HepG2 (cell line): ENCODE measurements at regions not wholly inside any gene's neighbourhood (a gene's known extent, or its start where the extent isn't known, plus 50 kb on each side); places are given as distances from the start of the nearest gene placed in this dataset.

Source experiments
- ATAC-seq: fragments of 200-7000 bp; cut with Tn5 transposase; 3 replicates; pipeline ENCODE4 v1.9.1; 2020; ENCODE audit warnings: mild to moderate bottlenecking, moderate library complexity
- BruUV-seq: library from RNA; stranded (reverse); fragments of 400-500 nt; replicated peaks from 2 replicates; lab custom pipeline; 2021; lab: Mats Ljungman, UMichigan
- CTCF ChIA-PET: fragments of 300-600 bp; formaldehyde crosslinking; extraction: SDS; loops from one replicate; lab custom pipeline; 2021; ENCODE audit warnings: low total read pairs, inconsistent platforms, low intra/inter-chr PET ratio; lab: Yijun Ruan, JAX
- POLR2A ChIA-PET: fragments of 350-600 bp; sonication (Branson Sonifier 250); formaldehyde crosslinking; loops from one replicate; lab custom pipeline; 2020; ENCODE audit warnings: antibody characterized with exemption, inconsistent platforms; lab: Yijun Ruan, JAX
- DNase-seq: peaks from one replicate; pipeline ENCODE4 v3.0.0-alpha.2; 2015; ENCODE audit warnings: low spot score
- FAIRE-seq: peaks from 3 replicates; lab custom pipeline; 2011; peaks lifted over from hg19 to GRCh38; lab: Jason Lieb, UNC
- H2AFZ ChIP-seq: one replicate; pipeline ENCODE4 v1.6.1; 2011; ENCODE audit warnings: low read length, inconsistent platforms
- H3K27ac ChIP-seq: fragments of 300-600 bp; 3 replicates; pipeline ENCODE4 v1.8.0; 2011; ENCODE audit warnings: mixed run types, mild to moderate bottlenecking, mixed read lengths, low read length, inconsistent platforms; ENCODE audit not compliant: insufficient read depth; ENCODE audit errors: extremely low read length
- H3K27me3 ChIP-seq, 2 experiments: fragments of 200-600 bp in 1 of 2; 2 replicates in 1 of 2; 3 replicates in 1 of 2; pipeline versions ENCODE4 v1.6.0 to v1.8.0; 2011; ENCODE audit warnings: low read length in 2 of 2, mild to moderate bottlenecking in 2 of 2, moderate library complexity in 2 of 2, inconsistent platforms in 1 of 2; ENCODE audit not compliant: insufficient read depth in 2 of 2, control insufficient read depth in 1 of 2
- H3K36me3 ChIP-seq, 2 experiments: fragments of 200-600 bp in 1 of 2; replicated peaks in 1 of 2; 2 replicates in 1 of 2; 3 replicates in 1 of 2; pipeline versions ENCODE4 v1.5.1 to v1.8.0; 2011; ENCODE audit warnings: low read length in 2 of 2, inconsistent platforms in 1 of 2; ENCODE audit not compliant: insufficient read depth in 2 of 2, control insufficient read depth in 1 of 2
- H3K4me1 ChIP-seq: 2 replicates; pipeline ENCODE4 v1.5.1; 2012; ENCODE audit warnings: low read length, inconsistent platforms; ENCODE audit not compliant: insufficient read depth
- H3K4me2 ChIP-seq: 2 replicates; pipeline ENCODE4 v1.6.0; 2011; ENCODE audit warnings: low read depth, low read length, inconsistent platforms
- H3K4me3 ChIP-seq, 3 experiments: fragments of 200-600 bp in 1 of 3; sonication (generic), shearing (Covaris generic) in 1 of 3; replicated peaks in 1 of 3; 2 replicates each; pipeline ENCODE4 v1.5.1; 2011 to 2016; ENCODE audit warnings: low read length in 3 of 3, inconsistent platforms in 2 of 3, low read depth in 2 of 3, mild to moderate bottlenecking in 2 of 3, control low read depth in 1 of 3, mixed read lengths in 1 of 3; ENCODE audit not compliant: insufficient read depth in 1 of 3
- H3K79me2 ChIP-seq: one replicate; pipeline ENCODE4 v1.6.1; 2011; ENCODE audit warnings: low read length, inconsistent platforms; ENCODE audit not compliant: insufficient read depth
- H3K9ac ChIP-seq: 2 replicates; pipeline ENCODE4 v1.6.0; 2011; ENCODE audit warnings: mild to moderate bottlenecking, low read depth, low read length, inconsistent platforms; ENCODE audit not compliant: insufficient read depth
- H3K9me3 ChIP-seq: 2 replicates; pipeline ENCODE4 v1.5.1; 2012; ENCODE audit warnings: mild to moderate bottlenecking, low read length
- H4K20me1 ChIP-seq: 2 replicates; pipeline ENCODE4 v1.6.0; 2011; ENCODE audit warnings: inconsistent platforms, mild to moderate bottlenecking, low read length, moderate library complexity; ENCODE audit not compliant: insufficient read depth
- HOXA7 ChIP-seq: sonication (generic); formaldehyde crosslinking; IDR thresholded peaks from 2 replicates; pipeline ENCODE4 v1.8.1; 2022; ENCODE audit warnings: mild to moderate bottlenecking, missing genetic modification reagents, moderate library complexity
- KAT2B ChIP-seq: fragments of 150-350 bp; IDR thresholded peaks from 2 replicates; pipeline ENCODE4 v1.6.1; 2014; ENCODE audit warnings: low read depth, low read length, borderline replicate concordance
- ZNF432 ChIP-seq: sonication (generic); formaldehyde crosslinking; IDR thresholded peaks from 2 replicates; pipeline ENCODE4 v1.5.0; 2020; ENCODE audit warnings: missing genetic modification reagents, mild to moderate bottlenecking, borderline replicate concordance
- ZNF484 ChIP-seq: sonication (generic); formaldehyde crosslinking; IDR thresholded peaks from 2 replicates; pipeline ENCODE4 v1.5.1; 2020; ENCODE audit warnings: mild to moderate bottlenecking, low read depth, missing genetic modification reagents, borderline replicate concordance
- WGBS: methylation state at CpG from one replicate; pipeline ENCODE4 v1.1.6; 2017; ENCODE audit warnings: low lambda C conversion rate; 5-methylcytosine and 5-hydroxymethylcytosine counted together
- in situ Hi-C: cut with HindIII; loops from 2 replicates; pipeline ENCODE4 v1.10.0; 2017; ENCODE audit warnings: low pct_unique_long_range_greater_than_20kb; ENCODE audit not compliant: extremely low pct_ligation_motif_present
- intact Hi-C: fragments of 100-400 bp; cut with micrococcal nuclease; formaldehyde crosslinking; loops from one replicate; pipeline ENCODE4 v1.10.0; 2022; ENCODE audit not compliant: unreplicated experiment
- TF ChIP-seq, protein P1 (sequence below), 2 experiments: sonication (generic) in 1 of 2; formaldehyde crosslinking in 1 of 2; IDR thresholded peaks; 2 replicates each; pipeline versions ENCODE4 v1.5.1 to v1.6.1; 2011 to 2020; ENCODE audit warnings: borderline replicate concordance in 1 of 2, low read depth in 1 of 2, low read length in 1 of 2, mild to moderate bottlenecking in 1 of 2, missing genetic modification reagents in 1 of 2, moderate library complexity in 1 of 2
- TF ChIP-seq, protein P2 (sequence below): sonication (generic); formaldehyde crosslinking; IDR thresholded peaks from 2 replicates; pipeline ENCODE4 v1.5.1; 2020; ENCODE audit warnings: mild to moderate bottlenecking, missing genetic modification reagents, borderline replicate concordance

DNA sequence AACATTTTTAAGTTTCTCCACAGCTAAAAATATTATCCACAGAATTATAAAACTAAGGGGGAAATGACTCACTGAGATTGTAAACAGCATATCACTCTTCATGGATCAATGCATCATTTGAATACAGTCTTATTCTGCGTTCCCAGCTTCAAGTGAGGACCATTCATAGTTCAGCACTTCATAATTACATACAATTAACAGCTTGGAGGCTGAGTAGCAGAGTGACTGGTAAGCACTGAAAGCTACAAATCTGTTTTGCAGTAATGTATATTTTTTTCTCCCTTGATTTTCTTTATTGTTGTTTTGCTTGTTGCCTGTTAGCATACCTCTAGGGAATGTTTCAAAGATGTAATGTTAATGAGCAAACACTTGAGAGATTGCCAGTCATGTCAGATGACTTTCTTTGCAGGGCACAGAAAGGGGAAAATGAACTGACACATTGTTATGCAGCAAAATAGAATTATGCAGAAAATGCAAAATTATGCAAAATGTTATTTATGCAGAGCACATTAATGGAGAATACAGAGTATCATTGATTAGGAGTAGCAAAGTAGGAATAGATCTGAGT is 138.6 kb downstream of the RPS29 start (continued):
- TF ChIP-seq, protein P1, sequence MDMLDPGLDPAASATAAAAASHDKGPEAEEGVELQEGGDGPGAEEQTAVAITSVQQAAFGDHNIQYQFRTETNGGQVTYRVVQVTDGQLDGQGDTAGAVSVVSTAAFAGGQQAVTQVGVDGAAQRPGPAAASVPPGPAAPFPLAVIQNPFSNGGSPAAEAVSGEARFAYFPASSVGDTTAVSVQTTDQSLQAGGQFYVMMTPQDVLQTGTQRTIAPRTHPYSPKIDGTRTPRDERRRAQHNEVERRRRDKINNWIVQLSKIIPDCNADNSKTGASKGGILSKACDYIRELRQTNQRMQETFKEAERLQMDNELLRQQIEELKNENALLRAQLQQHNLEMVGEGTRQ (IDR thresholded peaks at IDR 0.05; ENCODE audit: low read depth, low read length): no peak
- TF ChIP-seq, protein P1 (CRISPR knock-in tag; IDR thresholded peaks at IDR 0.05; ENCODE audit: borderline replicate concordance): no peak
- TF ChIP-seq ZNF484 (no peak), HOXA7 (no peak)
- TF ChIP-seq, all 625 proteins: peak for 0

DNA sequence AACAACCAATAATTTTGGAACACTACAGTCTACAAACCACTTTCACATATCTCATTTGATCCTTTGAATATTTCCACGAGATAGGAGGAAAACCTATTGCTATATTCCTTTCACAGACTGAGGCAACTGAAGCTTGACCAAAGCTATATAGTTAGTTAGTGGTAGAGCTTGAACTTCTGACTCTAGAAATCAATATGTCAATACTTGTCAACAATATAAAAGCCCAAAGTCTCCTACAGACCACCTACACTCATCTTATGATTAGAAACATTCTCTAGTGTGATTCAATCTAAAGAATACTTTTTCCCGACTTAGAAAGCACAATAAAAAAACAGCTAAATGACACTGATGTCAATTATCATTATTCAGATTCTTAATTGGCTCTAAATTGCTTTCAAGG is 139.4 kb downstream of the RPS29 start:
- Histone ChIP-seq H3K4me1 (no peaks in the 10 kb centered on the region), H4K20me1 (no peaks in the 10 kb centered on the region), H3K79me2 (no peaks in the 10 kb centered on the region), H3K36me3 (no peaks in the 10 kb centered on the region), H3K9me3 (no peaks in the 10 kb centered on the region), H3K4me3 (no peak overlapping the region), H3K27me3 (no peaks in the 10 kb centered on the region; a peak in 1 of 5 replicates), H3K9ac (no peak overlapping the region), H3K4me2 (no peak overlapping the region), H3K27ac (no peak overlapping the region), H2AFZ (no peak overlapping the region)
- 0 out of 3 replicates have a peak, but pooled peaks have one; percentile 42 for ATAC-seq
- CTCF ChIA-PET: no interaction called here
- POLR2A ChIA-PET: no interaction called here
- BruUV-seq: no TSS peak
- FAIRE-seq: no peak
- TF ChIP-seq, protein P2, sequence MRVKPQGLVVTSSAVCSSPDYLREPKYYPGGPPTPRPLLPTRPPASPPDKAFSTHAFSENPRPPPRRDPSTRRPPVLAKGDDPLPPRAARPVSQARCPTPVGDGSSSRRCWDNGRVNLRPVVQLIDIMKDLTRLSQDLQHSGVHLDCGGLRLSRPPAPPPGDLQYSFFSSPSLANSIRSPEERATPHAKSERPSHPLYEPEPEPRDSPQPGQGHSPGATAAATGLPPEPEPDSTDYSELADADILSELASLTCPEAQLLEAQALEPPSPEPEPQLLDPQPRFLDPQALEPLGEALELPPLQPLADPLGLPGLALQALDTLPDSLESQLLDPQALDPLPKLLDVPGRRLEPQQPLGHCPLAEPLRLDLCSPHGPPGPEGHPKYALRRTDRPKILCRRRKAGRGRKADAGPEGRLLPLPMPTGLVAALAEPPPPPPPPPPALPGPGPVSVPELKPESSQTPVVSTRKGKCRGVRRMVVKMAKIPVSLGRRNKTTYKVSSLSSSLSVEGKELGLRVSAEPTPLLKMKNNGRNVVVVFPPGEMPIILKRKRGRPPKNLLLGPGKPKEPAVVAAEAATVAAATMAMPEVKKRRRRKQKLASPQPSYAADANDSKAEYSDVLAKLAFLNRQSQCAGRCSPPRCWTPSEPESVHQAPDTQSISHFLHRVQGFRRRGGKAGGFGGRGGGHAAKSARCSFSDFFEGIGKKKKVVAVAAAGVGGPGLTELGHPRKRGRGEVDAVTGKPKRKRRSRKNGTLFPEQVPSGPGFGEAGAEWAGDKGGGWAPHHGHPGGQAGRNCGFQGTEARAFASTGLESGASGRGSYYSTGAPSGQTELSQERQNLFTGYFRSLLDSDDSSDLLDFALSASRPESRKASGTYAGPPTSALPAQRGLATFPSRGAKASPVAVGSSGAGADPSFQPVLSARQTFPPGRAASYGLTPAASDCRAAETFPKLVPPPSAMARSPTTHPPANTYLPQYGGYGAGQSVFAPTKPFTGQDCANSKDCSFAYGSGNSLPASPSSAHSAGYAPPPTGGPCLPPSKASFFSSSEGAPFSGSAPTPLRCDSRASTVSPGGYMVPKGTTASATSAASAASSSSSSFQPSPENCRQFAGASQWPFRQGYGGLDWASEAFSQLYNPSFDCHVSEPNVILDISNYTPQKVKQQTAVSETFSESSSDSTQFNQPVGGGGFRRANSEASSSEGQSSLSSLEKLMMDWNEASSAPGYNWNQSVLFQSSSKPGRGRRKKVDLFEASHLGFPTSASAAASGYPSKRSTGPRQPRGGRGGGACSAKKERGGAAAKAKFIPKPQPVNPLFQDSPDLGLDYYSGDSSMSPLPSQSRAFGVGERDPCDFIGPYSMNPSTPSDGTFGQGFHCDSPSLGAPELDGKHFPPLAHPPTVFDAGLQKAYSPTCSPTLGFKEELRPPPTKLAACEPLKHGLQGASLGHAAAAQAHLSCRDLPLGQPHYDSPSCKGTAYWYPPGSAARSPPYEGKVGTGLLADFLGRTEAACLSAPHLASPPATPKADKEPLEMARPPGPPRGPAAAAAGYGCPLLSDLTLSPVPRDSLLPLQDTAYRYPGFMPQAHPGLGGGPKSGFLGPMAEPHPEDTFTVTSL (CRISPR knock-in tag): 0 out of 2 replicates have a peak, but pooled peaks have one; percentile 21
- TF ChIP-seq KAT2B (peak; percentile 93), ZNF432 (no peak)
- 0% methylated on average over 2 of the region's 2 CpGs for WGBS
- DNase-seq: no peak
- intact Hi-C loops (no loop called here), in situ Hi-C loops (no loop called here)
